ENCODE measurements at regions not wholly inside any gene's neighbourhood (a gene's known extent, or its start where the extent isn't known, plus 50 kb on each side); places are given as distances from the start of the nearest gene placed in this dataset.

DNA sequence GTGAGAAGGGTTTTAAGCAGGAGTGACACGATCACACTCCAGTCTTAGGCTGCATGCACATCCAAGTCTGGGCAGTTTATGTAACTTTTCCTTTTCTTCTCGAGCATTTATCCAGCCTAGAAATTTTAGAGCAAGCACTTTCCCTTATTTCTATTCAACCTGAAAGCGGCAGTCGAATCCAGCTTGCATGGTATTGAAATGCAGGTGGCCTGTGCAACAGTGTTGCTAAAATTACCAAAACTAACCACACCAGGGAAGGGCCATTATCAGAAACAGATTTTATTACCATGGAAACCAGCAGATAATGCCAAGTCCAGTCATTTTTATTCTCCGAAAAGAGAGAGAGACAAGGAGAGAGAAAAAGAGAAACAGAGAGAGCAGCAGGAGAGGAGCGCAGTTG, 179.9 kb upstream of the ZC3H12A start:
- TF ChIP-seq, protein P1, sequence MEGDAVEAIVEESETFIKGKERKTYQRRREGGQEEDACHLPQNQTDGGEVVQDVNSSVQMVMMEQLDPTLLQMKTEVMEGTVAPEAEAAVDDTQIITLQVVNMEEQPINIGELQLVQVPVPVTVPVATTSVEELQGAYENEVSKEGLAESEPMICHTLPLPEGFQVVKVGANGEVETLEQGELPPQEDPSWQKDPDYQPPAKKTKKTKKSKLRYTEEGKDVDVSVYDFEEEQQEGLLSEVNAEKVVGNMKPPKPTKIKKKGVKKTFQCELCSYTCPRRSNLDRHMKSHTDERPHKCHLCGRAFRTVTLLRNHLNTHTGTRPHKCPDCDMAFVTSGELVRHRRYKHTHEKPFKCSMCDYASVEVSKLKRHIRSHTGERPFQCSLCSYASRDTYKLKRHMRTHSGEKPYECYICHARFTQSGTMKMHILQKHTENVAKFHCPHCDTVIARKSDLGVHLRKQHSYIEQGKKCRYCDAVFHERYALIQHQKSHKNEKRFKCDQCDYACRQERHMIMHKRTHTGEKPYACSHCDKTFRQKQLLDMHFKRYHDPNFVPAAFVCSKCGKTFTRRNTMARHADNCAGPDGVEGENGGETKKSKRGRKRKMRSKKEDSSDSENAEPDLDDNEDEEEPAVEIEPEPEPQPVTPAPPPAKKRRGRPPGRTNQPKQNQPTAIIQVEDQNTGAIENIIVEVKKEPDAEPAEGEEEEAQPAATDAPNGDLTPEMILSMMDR (IDR thresholded peaks at IDR 0.05; ENCODE audit: control extremely low read depth, extremely low read depth): no peak
- ATAC-seq (ENCODE audit: insufficient read depth, low FRiP score) (no peak), DNase-seq (no peak)
- H3K27ac ChIP-seq (ENCODE audit: low read depth in 1 of 2, low read length in 1 of 2): no peak overlapping the region
- no peaks in the 10 kb centered on the region for H3K4me1 ChIP-seq (ENCODE audit: control insufficient read depth in 5 of 5, insufficient read depth in 5 of 5, low read length in 5 of 5)
- 67 to 81% methylated on average over 6 of the region's 6 CpGs for WGBS, 2 donors
- peaks cover 0 to 15% (median 13%) of the 10 kb centered on the region in 3 donors for H3K27me3 ChIP-seq (ENCODE audit: control insufficient read depth in 3 of 3, insufficient read depth in 3 of 3, low read length in 2 of 3)
- H3K36me3 ChIP-seq (ENCODE audit: control insufficient read depth in 4 of 4, insufficient read depth in 4 of 4, low read length in 4 of 4): no peaks in the 10 kb centered on the region
- H3K9me3 ChIP-seq (ENCODE audit: control insufficient read depth in 4 of 4, insufficient read depth in 3 of 4, low read length in 3 of 4): peaks cover 0 to 6% (median 0%) of the 10 kb centered on the region in 4 donors
- no peak overlapping the region for H3K4me3 ChIP-seq
- no peak overlapping the region for H3K9ac ChIP-seq (ENCODE audit: insufficient read depth in 1 of 2, low read length in 2 of 2)

DNA sequence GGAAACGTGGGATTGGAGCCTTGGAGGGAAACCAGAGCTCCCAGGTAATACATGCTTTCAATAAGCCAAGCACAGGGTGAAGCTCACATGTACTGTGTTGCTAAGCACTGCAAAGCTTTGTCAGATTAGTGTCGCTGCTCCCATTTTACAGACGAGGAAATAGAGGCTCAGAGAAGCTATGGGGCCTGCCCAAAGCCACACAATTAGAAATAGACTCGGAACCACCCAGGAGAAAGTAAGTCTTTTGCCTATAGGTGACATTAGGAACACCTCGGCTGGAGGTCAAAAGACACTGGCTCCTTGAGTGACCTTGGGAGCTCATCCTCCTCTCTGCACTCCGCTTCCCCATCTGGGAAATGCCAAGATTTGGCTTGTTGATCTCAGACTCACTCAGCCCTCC, 175.6 kb upstream of the ZC3H12A start:
- no peak overlapping the region for H3K4me3 ChIP-seq
- no peaks in the 10 kb centered on the region for H3K4me1 ChIP-seq (ENCODE audit: control insufficient read depth in 5 of 5, insufficient read depth in 5 of 5, low read length in 5 of 5)
- no peak for DNase-seq
- no peaks in the 10 kb centered on the region for H3K36me3 ChIP-seq (ENCODE audit: control insufficient read depth in 4 of 4, insufficient read depth in 4 of 4, low read length in 4 of 4)
- H3K9ac ChIP-seq (ENCODE audit: insufficient read depth in 1 of 2, low read length in 2 of 2): no peak overlapping the region
- no peak overlapping the region for H3K27ac ChIP-seq (ENCODE audit: low read depth in 1 of 2, low read length in 1 of 2)
- H3K9me3 ChIP-seq (ENCODE audit: control insufficient read depth in 4 of 4, insufficient read depth in 3 of 4, low read length in 3 of 4): no peaks in the 10 kb centered on the region
- ATAC-seq (ENCODE audit: insufficient read depth, low FRiP score): no peak
- peaks cover 0 to 13% (median 12%) of the 10 kb centered on the region in 3 donors for H3K27me3 ChIP-seq (ENCODE audit: control insufficient read depth in 3 of 3, insufficient read depth in 3 of 3, low read length in 2 of 3)
- WGBS, 2 donors: 60 to 61% methylated on average over 6 of the region's 6 CpGs
- TF ChIP-seq, protein P1 (IDR thresholded peaks at IDR 0.05; ENCODE audit: control extremely low read depth, extremely low read depth): no peak

DNA sequence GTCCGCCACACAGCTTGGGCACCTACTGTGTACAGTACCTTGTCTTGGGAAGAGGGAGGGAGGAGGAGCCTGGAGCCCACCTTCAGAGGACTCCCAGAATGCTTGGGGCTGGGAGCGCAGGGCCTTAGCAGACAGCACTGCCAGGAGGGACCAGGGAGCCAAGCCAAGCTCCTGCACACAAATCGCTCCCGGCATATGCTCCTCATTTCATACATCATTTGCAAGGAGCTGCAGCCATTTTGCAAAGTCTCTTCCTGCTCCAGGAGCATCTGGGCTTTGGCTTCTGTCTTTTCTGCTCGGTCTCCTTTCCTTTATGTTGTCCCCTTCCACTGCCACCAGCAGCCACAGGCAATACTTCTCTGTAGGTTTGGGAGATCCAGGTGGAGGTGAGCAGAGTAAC, 175.2 kb upstream of the ZC3H12A start:
- DNase-seq: no peak
- Histone ChIP-seq H3K27me3 (ENCODE audit: control insufficient read depth in 3 of 3, insufficient read depth in 3 of 3, low read length in 2 of 3) (peaks cover 0 to 13% (median 12%) of the 10 kb centered on the region in 3 donors), H3K4me3 (no peak overlapping the region)

More for the DNA sequence above, 175.2 kb upstream of the ZC3H12A start:
- H3K27ac ChIP-seq (ENCODE audit: low read depth in 1 of 2, low read length in 1 of 2): no peak overlapping the region
- H3K9ac ChIP-seq (ENCODE audit: insufficient read depth in 1 of 2, low read length in 2 of 2): no peak overlapping the region
- no peaks in the 10 kb centered on the region for H3K4me1 ChIP-seq (ENCODE audit: control insufficient read depth in 5 of 5, insufficient read depth in 5 of 5, low read length in 5 of 5)
- TF ChIP-seq, protein P1 (IDR thresholded peaks at IDR 0.05; ENCODE audit: control extremely low read depth, extremely low read depth): no peak
- H3K9me3 ChIP-seq (ENCODE audit: control insufficient read depth in 4 of 4, insufficient read depth in 3 of 4, low read length in 3 of 4): no peaks in the 10 kb centered on the region
- WGBS, 2 donors: 84 to 96% methylated on average over 5 of the region's 5 CpGs
- H3K36me3 ChIP-seq (ENCODE audit: control insufficient read depth in 4 of 4, insufficient read depth in 4 of 4, low read length in 4 of 4): no peaks in the 10 kb centered on the region
- ATAC-seq (ENCODE audit: insufficient read depth, low FRiP score): no peak

Measured in lung (tissue), 11 donors.